GM21360 (cell line): ENCODE measurements at regions not wholly inside any gene's neighbourhood (a gene's known extent, or its start where the extent isn't known, plus 50 kb on each side); places are given as distances from the start of the nearest gene placed in this dataset.
"Not testable (repeated sequence)": the region's sequence is repeated elsewhere in the genome, so short reads cannot be mapped to it uniquely, and the experiment has no call there.

Experiments
- ATAC-seq: cut with Tn5 transposase; IDR thresholded peaks from one replicate; pipeline ENCODE4 v1.9.1; 2021; ENCODE audit warnings: mild to moderate bottlenecking, moderate library complexity; ENCODE audit not compliant: unreplicated experiment

GRCh38 chr19:29154163-29154562 lies 58.8 kb downstream of the UQCRFS1 start:
- no peak for ATAC-seq

GRCh38 chr19:29145756-29146155 lies 67.2 kb downstream of the UQCRFS1 start:
- ATAC-seq, result no peak

GRCh38 chr19:29143183-29143582 lies 69.8 kb downstream of the UQCRFS1 start:
- no peak for ATAC-seq

GRCh38 chr19:29139227-29139626 lies 73.7 kb downstream of the UQCRFS1 start:
- ATAC-seq, result no peak

GRCh38 chr19:29138206-29138605 lies 74.7 kb downstream of the UQCRFS1 start:
- ATAC-seq, result not testable (repeated sequence)

- ATAC-seq, result no peak
Observed at GRCh38 chr19:29131456-29131855, 81.5 kb downstream of the UQCRFS1 start.

- no peak for ATAC-seq
Observed at GRCh38 chr19:29129148-29129547, 83.8 kb downstream of the UQCRFS1 start.

- no peak for ATAC-seq
Observed at GRCh38 chr19:29128203-29128602, 84.7 kb downstream of the UQCRFS1 start.

- ATAC-seq, result no peak
Observed at GRCh38 chr19:29122185-29122584, 90.8 kb downstream of the UQCRFS1 start.

- no peak for ATAC-seq
Observed at GRCh38 chr19:29121684-29122083, 91.3 kb downstream of the UQCRFS1 start.

- ATAC-seq, result no peak
Observed at GRCh38 chr19:29120466-29120865, 92.5 kb downstream of the UQCRFS1 start.

- ATAC-seq, result no peak
Observed at GRCh38 chr19:29119590-29119989, 93.4 kb downstream of the UQCRFS1 start.

- no peak for ATAC-seq
Observed at GRCh38 chr19:29118389-29118788, 94.6 kb downstream of the UQCRFS1 start.

- no peak for ATAC-seq
Observed at GRCh38 chr19:29117926-29118325, 95.0 kb downstream of the UQCRFS1 start.

GRCh38 chr19:29115181-29115580 lies 97.8 kb downstream of the UQCRFS1 start:
- ATAC-seq, result no peak

- ATAC-seq, result no peak
Observed at GRCh38 chr19:29113838-29114237, 99.1 kb downstream of the UQCRFS1 start.

GRCh38 chr19:29111576-29111975 lies 101.4 kb downstream of the UQCRFS1 start:
- no peak for ATAC-seq

- ATAC-seq, result no peak
Observed at GRCh38 chr19:29107831-29108230, 105.1 kb downstream of the UQCRFS1 start.

GRCh38 chr19:29106346-29106885 lies 106.5 kb downstream of the UQCRFS1 start:
- ATAC-seq, result no peak

- no peak for ATAC-seq
Observed at GRCh38 chr19:29105629-29106292, 107.2 kb downstream of the UQCRFS1 start.

- ATAC-seq, result no peak
Observed at GRCh38 chr19:29104605-29105241, 108.2 kb downstream of the UQCRFS1 start.

- no peak for ATAC-seq
Observed at GRCh38 chr19:29098863-29099481, 114.0 kb downstream of the UQCRFS1 start.
